RCC 7860 (cell line): ENCODE measurements at regions not wholly inside any gene's neighbourhood (a gene's known extent, or its start where the extent isn't known, plus 50 kb on each side); places are given as distances from the start of the nearest gene placed in this dataset.
"Not testable (repeated sequence)": the region's sequence is repeated elsewhere in the genome, so short reads cannot be mapped to it uniquely, and the experiment has no call there.

ENCODE experiments used
- DNase-seq: peaks from one replicate; pipeline ENCODE4 v3.0.0-alpha.2; 2015; ENCODE audit warnings: low spot score
- FAIRE-seq: peaks from 2 replicates; lab custom pipeline; 2012; peaks lifted over from hg19 to GRCh38; lab: Jason Lieb, UNC

DNA sequence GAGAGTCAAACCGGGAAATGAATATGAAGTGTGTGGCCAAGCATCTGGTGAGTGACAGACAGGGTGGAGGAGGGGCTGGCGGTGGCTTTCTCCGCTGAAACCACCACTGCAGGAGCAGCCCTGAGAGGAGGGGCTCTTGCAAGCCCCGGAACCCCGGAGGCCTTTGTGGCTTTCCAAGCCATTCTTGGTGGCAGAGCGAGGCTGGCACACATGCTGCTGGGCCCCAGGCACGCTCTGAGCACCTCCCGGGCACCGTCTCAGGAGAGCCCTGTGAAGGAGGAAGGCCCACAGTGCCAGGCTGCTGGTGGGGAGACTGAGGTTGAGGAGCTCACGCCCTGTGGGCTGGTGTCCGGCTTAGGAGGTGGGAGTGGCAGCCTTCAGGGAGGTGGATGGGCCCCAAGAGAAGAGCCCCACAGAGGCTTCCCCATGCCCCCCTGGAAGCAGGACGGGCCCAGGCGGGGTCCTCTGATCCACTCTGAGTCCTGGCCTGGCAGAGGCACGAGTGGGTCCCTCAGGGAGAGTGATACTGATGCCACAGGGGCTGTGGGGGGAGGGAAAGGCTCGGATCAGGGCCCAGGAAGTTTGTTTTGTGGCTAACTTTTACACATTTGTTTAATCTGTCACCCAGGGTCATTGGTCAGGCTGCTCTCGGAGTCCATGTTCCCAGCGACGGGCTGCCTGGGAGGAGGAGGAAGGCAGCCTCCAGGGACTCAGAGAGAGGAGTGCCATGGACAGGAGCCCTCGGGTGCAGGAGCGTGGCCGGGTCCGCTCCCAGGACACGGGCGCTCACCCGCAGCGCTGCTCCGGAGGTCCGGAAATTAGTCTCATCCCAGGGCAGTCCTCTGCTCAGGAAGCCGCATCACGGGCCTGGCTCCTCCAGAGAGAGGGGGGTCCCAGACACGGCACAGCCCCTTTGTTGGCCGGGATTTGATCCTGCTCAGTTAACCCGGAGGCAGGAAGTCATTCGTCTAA is 170.7 kb downstream of the ERMARD start:
- FAIRE-seq (no peak), DNase-seq (no peak)

DNA sequence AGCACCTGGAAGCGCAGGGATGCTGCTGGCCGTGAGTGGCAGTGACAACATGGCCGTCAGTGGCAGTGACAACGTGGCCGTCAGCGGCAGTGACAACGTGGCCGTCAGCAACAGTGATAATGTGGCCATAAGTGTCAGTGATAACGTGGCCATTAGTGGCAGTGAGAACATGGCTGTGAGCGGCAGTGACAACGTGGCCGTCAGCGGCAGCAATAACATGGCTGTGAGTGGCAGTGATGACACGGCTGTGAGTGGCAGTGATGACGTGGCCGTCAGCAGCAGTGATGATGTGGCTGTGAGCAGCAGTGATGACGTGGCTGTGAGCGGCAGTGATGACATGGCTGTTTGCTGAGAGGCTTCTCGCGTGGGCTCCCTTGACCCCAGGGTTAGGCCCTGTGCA is 169.8 kb downstream of the ERMARD start:
- no peak for DNase-seq
- FAIRE-seq = no peak

DNA sequence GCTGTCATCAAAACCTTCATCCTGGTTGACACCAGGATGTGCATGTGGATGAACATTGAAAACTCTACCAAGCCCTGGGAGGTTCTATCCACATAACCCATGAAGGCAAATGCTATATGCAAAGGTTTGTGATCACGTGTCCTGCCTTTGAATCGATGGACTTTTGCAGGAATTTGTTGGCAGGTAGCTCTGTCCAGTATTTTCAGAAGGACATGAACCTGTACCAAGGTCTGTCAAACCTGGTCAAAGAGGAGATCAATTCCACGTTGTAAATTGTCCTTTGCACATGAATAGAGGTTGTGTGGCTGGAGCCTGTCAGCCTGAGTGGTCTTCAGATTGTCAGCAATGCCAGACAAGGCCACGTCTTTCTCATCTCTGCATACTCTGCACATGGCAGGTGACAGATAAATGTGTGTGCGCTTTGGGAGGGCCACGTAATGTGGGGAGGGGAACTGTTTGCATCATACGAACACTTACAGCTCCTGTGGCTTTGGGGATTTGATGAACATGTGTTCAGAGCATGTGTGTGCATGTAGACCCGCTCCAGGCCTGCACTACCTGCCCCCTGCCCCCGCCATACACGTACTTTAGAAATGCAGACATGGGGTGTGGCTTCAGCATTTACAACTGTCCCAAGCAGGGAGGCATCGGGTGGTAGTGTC is 169.1 kb downstream of the ERMARD start:
- DNase-seq (no peak), FAIRE-seq (no peak)

DNA sequence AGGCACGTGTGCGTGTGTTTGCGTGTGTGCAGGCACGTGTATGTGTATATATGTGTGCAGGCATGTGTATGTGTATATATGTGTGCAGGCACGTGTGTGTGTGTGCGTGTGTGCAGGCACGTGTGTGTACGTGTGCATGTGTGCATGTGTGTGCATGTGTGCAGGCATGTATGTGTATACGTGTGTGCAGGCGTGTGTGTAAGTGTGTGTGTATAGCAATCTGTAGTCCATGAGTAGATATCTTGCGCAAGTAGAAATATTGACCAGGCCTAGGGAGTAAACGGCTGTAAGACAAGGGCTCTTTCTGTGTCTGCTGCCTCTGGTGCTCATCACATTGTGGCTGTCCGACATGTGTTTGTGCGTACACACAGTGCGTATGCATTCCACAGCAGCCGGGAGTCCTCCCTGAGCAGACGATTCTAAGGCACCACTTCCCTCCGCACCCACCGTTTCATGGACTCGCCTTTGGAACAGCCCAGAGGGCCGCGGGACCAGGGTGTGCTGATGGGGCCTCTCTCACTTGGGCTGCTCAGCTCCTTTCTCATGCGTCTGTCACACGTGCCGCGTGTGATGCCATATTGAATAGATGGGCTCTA is 167.6 kb downstream of the ERMARD start:
- no peak for FAIRE-seq
- no peak for DNase-seq

DNA sequence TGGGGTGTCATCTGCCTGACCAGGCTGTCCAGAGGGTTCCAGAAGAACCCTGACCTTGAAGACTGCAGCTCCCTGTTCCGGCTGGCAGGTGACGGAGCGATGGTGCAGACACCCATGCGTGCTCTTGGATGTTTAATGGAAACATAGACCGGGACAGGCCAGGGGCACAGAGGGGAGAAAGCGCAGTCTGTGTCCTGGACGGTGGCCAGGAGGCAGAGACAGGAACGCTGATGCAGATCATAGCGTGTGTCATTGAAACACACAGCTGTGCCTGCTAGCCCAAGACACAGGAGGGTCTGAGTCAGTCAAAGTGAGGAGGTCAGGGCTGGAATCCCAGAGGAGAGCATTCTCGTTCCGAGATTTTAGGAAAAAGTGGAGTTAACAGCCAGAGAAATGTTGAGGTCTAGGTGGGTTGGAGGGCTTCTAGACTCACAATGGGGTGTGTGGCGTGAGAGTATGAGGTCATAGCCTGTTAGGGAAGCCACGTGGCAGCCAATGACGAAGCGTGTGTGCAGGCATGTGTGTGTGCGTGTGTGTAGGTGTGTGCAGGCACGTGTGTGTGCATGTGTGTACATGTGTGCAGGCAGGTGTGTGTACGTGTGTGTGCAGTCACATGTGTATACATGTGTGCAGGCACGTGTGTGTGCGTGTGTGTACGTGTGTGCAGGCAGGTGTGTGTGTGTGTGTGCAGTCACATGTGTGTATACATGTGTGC is 167.0 kb downstream of the ERMARD start:
- no peak for FAIRE-seq
- no peak for DNase-seq

DNA sequence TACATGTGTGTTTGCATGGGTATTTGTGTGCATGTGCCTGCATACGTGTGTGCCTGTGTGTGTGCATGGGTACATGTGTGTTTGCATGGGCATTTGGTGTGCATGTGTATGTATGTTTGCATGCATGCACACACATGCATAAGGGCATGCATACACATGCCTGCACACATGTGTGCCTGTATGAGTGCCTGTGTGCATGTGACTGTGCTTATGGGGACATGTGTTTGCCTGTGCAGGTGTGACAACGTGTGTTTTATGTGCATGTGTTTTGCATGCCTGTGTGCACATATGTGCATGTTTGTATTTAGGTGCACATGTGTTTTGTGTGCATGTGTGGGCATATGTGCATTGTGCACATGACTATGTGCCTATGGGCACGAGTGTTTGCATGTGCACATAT is 165.7 kb downstream of the ERMARD start:
- DNase-seq (no peak), FAIRE-seq (no peak)

DNA sequence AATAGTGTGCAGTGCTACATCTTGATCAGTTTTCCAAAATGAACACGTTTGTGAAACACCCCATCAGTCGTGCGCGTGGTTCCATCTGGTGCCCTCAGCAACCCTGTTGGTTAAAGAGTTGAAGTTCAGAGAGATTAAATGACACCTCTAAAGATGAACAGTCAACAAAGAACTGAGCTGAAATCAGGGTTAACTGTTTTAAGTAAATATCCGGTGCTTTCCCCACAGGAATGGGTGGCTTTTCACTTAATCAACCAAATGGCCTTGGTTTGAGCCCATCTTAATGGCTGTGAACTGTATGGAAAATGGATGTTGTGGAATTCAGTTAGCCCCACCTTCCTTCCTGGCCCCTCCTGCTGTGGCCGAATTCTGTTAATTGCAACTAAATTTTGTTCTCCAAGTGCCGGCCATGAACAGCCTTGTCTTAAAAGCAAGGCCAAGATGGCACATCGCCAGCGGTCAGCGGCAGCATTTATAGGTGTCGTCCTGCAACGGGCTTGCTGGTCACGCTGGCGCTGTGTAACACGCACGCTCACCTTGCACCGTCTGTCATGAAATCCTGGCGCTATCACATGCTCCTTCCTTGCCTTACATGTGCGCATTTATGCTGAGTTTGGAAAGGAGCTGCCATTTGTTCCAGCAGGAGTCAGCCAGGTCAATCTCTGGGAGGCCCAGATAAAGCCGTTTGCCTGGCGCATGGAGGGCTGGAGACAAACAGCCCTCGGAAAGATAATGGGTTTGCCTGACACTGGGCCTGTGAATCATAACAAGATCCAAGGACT is 164.5 kb downstream of the ERMARD start:
- no peak for FAIRE-seq

DNA sequence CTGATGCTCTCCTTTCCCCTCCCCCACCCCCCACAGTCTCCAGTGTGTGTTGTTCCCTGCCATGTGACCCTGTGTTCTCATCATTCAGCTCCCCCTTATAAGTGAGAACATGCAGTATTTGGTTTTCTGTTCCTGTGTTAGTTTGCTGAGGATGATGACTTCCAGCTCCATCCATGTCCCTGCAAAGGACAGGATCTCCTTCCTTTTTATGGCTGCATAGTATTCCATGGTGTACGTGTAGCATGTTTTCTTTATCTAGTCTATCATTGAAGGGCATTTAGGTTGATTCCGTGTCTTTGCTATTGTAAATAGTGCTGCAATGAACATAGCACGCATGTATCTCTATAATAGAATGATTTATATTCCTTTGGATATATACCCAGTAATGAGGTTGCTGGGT is 162.3 kb downstream of the ERMARD start:
- not testable (repeated sequence) for FAIRE-seq

More for the DNA sequence above, 164.5 kb downstream of the ERMARD start:
- DNase-seq = no peak

DNA sequence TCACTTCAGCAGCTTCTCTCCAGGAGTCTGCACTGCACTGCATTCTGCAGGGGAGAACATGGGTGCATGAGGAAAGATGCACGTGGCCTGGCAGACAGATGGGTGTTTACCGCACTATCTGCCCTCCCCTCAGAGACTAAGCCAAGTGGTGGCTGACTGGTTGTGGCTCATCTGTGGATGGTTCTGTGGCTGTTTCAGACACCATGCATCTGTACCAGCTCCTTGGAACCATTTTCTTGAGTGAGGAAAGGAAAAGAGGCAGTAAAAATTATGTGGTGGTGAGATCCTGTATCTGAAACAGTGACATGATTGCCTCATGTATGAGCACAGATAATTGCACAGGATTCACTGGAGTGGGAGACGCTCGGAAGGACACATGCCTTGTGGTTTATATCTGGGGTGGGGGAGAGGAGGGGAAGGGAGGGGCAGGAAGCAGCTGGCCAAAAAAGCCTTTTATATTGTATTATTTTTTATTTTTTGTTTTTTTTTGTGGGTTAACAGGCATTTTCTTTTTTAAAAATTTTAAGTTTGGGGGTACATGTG is 161.7 kb downstream of the ERMARD start:
- FAIRE-seq (no peak), DNase-seq (no peak)

More for the DNA sequence above, 162.3 kb downstream of the ERMARD start:
- not testable (repeated sequence) for DNase-seq

DNA sequence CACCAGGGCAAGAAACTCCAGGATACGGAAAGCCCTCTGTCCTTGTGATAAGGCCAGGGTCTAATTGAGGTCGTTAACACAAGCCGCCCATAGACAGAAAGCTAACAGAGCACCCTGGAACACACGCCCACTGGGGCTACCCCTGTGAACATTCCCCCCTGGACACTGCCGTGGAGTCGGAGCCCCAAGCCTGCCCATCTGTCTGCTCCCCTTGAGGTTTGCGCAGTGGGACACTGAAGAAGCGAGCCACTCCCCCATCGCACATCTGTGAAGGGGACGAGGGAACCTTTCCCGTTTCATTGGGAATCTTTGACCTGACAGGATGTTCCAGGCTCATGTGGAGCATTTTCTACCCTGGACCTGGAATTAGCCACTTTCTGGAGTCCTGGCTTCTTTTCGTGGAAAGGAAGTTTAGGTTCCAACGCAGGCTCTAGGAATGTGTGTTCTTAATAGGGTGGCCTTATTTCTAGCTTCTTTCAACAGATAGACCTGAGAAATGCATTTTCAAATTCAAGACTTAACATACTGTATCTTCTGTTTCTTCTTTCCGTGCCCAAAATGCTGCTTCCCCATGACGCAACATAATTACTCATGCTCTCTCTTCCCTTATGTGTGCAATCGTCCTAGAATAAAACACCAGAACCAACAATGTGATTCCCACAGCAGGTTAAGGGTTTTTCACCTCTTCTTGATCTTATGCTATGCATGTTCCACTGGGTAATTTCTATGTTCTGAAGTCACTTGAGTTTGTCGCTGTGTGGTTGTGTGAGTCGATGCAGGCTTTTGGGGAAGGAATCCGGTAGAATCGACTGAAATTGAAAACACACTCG is 161.1 kb downstream of the ERMARD start:
- DNase-seq (no peak), FAIRE-seq (no peak)

DNA sequence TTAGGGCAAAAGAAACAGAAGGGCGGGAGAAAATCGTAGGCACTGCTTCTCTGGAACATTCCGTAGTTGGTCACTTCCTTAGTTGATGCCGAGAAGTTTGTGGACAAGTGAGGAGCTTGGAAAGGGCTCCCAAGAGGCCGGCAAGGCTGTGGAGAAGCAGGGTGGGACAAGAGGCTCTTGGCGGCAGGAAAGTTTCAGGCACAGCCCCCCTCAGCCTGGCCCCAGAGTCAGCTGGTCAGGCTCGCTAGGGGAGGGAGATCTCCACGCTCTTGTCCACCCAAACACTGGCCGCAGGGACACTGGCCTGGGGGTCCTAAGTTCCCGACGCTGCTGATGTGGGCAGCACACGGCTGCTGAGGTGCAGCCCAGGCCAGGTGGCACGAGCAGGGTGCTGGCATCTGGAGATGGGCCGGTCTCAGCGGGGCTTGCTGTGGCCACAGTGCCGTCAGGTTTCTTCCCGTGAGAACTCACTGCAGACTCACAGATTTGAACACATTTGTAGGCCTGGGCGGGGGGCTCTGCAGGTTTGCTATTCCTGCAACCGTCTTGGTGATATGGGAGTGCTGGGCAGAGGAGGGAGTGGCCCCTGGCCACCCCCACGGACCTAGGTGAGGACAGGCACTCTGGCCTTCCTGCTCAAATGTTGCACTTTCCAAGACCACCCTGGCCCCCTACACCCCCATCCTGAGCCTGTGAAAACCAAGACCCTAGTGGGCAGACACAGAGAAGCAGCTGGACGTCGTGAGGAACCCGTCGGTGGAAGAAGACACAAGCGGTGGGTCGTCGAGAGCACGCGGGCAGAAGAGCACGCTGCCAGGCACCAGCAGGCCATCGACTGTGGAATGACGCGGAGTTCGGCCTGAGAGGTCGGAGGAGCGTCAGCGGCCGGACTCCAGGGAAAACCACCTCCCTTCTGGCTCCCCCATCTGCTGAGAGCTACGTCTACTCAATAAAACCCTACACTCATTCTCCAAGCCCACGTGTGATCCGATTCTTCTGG is 160.1 kb downstream of the ERMARD start:
- FAIRE-seq (no peak), DNase-seq (no peak)

DNA sequence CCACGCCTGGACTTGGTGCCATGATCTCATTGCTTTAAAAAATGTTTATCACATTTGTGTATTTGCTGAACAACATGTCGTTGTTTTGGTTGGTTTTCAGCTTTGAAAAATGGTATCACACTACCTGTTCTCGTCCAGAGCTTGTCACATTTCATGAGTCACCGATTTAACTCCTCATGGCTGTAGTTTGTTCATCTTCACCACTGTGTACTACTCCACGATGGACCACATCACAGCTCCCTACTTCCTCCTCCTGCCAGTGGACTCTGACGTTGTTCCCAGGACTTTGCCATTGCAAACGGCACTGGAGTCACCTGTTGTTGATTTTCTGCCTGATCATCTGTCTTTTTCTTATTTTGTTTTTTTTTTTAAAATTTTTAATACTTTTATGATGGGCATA is 157.7 kb downstream of the ERMARD start:
- DNase-seq (no peak), FAIRE-seq (no peak)

DNA sequence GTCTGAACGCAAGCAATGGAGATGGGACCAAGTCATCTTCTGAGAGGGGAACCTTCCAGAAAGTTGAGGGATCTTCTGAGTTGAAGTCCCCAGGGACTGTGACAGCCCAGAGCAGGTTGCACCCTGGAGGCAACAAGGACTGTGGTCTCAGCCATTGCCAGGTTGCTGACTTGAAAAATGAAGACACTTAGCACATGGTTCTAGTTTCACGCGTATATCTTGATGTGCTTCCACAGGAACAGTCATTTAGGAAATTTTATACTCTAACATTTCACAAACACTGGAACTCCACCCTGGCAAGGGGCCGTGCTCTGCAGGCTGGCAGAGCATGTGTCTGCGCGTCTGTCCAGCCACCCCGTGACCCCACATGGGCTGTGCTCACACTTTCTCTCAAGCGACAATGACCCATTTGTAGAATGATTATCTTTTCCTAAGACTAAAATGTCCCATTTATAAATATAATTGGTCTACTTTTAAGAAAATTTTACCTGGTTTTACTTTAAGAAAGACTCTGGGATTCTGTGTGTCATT is 157.0 kb downstream of the ERMARD start:
- no peak for FAIRE-seq
- DNase-seq = no peak

DNA sequence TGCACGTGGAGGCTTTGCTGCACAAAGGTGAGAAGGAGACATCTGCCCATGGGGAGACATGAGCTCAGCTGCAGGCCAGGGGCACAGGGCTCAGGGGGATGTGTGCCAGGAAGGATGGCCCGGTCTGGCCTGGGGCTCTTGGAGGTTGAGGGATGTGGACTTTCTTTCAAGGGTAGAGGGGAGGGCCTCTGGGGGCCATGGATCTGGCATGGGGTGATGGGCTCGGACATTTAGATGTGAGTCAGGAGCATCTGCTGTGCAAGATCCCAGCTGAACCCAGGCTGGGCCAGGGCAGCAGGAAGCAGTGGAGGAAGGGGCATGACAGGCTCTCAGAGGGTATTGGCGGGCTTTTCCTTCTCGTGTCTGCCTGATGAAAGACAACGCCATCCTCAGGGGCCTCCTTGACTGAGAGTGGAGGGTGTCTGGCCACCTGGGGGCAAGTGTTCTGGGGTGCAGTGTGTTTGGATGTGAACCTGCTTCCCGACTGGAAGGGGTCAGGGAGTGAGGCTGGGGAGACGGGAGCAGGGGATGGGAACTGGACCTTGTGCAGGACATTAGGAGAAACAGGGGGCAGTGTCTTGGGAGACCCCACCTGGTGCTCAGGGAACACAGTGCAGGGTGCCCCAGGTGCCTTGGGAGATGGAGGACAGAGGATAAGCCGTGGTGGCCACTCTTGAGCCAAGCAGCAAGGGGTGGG is 156.1 kb downstream of the ERMARD start:
- DNase-seq = no peak
- no peak for FAIRE-seq

DNA sequence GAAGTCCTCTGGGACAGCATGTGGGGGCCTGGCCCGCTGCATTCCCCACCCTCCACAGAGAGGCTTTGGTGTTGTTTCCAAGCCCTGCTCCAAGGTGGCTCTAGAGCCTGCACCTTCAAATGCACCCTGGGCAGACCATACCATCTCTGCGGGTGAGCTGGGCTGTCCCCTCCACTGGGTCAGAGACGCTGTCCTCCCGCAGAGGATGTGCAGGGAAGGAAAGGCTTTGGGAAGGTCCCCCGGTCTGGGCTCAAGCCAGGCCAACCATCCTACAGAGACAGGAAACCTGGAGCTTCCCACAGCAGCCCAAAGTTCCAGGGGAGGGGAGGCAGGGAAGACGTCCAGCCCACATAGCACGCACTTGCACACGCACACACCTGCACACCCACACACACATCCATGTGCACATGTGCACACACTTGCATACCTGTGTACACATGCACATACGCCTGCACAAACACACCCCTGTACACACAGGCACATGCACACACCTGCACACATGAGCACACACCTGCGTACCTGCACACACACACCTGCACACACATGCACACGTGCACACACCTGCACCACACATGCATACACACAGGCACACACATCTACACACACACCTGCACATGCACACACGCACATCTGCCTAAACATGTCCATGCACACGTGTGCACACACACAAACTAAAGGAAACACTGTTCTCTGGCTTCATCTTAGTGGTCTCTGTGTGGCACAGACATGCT is 155.4 kb downstream of the ERMARD start:
- DNase-seq = no peak
- FAIRE-seq = no peak

DNA sequence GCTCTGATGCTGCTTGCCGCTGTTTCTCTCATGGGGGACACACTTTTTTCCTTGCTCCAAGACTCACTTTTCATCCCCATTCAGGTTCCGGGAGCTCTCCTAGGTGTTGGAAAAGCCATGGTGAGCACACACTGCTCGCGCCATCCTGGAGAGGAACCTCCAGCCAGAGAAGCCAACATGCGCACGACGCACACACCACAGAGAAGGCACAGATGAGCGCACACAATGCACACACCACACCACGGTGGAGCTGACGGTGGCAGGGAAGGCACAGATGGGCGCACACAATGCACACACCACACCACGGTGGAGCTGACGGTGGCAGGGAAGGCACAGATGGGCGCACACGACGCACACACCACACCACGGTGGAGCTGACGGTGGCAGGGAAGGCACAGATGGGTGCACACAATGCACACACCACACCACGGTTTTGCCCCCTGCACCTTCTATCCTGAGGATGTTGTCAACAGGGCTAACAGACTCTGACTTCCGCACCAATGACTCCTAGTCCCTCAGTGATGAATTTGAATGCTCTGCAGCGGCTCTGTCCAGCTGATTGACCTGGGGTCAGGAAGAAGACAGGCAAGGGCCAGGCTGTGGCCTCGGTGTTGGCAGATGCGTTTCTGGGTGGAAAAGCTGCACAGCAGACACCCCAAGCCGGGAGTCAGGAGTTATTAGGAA is 154.7 kb downstream of the ERMARD start:
- FAIRE-seq = no peak
- DNase-seq = no peak
